CD4-positive, alpha-beta memory T cell (primary cell): ENCODE measurements at regions not wholly inside any gene's neighbourhood (a gene's known extent, or its start where the extent isn't known, plus 50 kb on each side); places are given as distances from the start of the nearest gene placed in this dataset.
A peak's percentile ranks its signal among the peaks of the same experiment; 100 is the strongest.

ENCODE experiments used
- CTCF ChIA-PET: fragments of 350-600 bp; sonication (Branson Sonifier 250); formaldehyde crosslinking; loops from one replicate; lab custom pipeline; 2021; ENCODE audit warnings: inconsistent platforms; ENCODE audit not compliant: partially characterized antibody; lab: Charles Lee
- POLR2A ChIA-PET: fragments of 350-600 bp; sonication (Branson Sonifier 250); formaldehyde crosslinking; loops from one replicate; lab custom pipeline; 2021; ENCODE audit not compliant: partially characterized antibody; lab: Charles Lee
- DNase-seq, 5 donors: peaks; one replicate each; pipeline versions ENCODE4 v3.0.0 to v3.0.0-alpha.2; 2020 to 2022; ENCODE audit warnings: mixed read lengths in 1 of 5
- H3K27ac ChIP-seq: one replicate; pipeline ENCODE4 v1.7.0; 2013; ENCODE audit warnings: low read depth, low read length
- H3K27me3 ChIP-seq: 2 replicates; pipeline ENCODE4 v1.7.0; 2013; ENCODE audit warnings: mild to moderate bottlenecking, low read length, moderate library complexity; ENCODE audit not compliant: insufficient read depth
- H3K36me3 ChIP-seq: 2 replicates; pipeline ENCODE4 v1.7.0; 2013; ENCODE audit warnings: mild to moderate bottlenecking, low read length, moderate library complexity; ENCODE audit not compliant: insufficient read depth
- H3K4me1 ChIP-seq: 2 replicates; pipeline ENCODE4 v1.7.0; 2013; ENCODE audit warnings: mild to moderate bottlenecking, low read length, moderate library complexity; ENCODE audit not compliant: insufficient read depth
- H3K4me3 ChIP-seq, 2 donors: one replicate each; pipeline ENCODE4 v1.7.0; 2013; ENCODE audit warnings: low read length in 2 of 2, mild to moderate bottlenecking in 1 of 2
- H3K9me3 ChIP-seq, 2 donors: one replicate each; pipeline ENCODE4 v1.7.0; 2013; ENCODE audit warnings: low read length in 2 of 2, control low read depth in 1 of 2; ENCODE audit not compliant: control insufficient read depth in 1 of 2
- H3K27ac Mint-ChIP-seq, 7 donors: one replicate each; pipeline ENCODE4 v1.8.0; 2020 to 2021; ENCODE audit warnings: mixed read lengths in 7 of 7, mild to moderate bottlenecking in 6 of 7, inconsistent platforms in 3 of 7, moderate library complexity in 3 of 7
- H3K27me3 Mint-ChIP-seq, 2 donors: one replicate each; pipeline ENCODE4 v1.8.0; 2020 to 2021; ENCODE audit warnings: mixed read lengths in 2 of 2
- H3K36me3 Mint-ChIP-seq, 2 donors: one replicate each; pipeline ENCODE4 v1.8.0; 2020 to 2021; ENCODE audit warnings: mixed read lengths in 2 of 2, inconsistent platforms in 1 of 2, mild to moderate bottlenecking in 1 of 2
- H3K4me1 Mint-ChIP-seq, 4 donors: one replicate each; pipeline ENCODE4 v1.8.0; 2020 to 2021; ENCODE audit warnings: mixed read lengths in 4 of 4, mild to moderate bottlenecking in 1 of 4
- H3K4me3 Mint-ChIP-seq, 8 donors: one replicate each; pipeline ENCODE4 v1.8.0; 2020 to 2021; ENCODE audit warnings: mixed read lengths in 8 of 8, mild to moderate bottlenecking in 7 of 8, moderate library complexity in 6 of 8, inconsistent platforms in 3 of 8
- H3K9me3 Mint-ChIP-seq, 8 donors: one replicate each; pipeline ENCODE4 v1.8.0; 2020 to 2021; ENCODE audit warnings: mixed read lengths in 8 of 8, mild to moderate bottlenecking in 5 of 8, inconsistent platforms in 3 of 8, moderate library complexity in 1 of 8
- intact Hi-C: fragments of 100-400 bp; cut with micrococcal nuclease; formaldehyde crosslinking; loops from one replicate; pipeline ENCODE4 v1.15.1; 2023

DNA sequence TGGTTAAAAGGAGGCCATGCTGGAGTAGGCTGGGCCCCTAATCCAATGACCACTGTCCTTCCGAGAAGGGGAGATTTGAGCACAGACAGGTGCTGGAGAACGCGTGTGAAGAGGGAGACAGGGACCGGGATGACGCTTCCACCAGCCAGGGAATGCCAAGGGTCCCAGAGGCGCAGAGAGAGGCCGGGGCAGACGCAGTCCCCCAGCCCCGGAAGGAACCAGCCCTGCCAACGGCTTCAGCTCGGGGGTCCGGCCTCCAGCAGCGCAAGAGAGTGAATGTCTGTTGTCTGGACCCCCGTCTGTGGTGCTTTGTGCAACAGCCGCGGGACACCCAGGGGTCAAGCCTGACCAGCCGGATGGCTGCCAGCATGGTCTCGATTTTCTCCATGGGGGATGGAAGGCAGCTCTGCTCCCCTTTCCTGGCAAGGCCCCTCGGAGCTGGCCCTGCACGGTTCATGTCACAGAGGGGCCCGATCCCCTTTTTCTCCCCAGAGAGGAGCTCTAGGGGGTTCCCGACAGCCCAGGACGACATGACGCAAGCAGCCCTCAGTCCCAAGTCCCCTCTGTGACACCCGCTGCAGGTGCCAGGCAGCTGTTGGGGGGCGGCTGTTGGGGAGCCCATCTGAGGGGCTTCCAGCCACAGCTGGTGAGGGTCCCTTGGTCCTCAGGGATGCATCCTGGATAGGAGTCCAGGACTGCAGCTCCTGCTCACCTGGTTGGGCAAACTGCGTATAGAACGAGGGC, 73.5 kb downstream of the SIK1 start:
- Mint-ChIP-seq H3K4me1 (peaks cover 0 to 8% (median under 1%) of the 10 kb centered on the region in 4 donors), H3K36me3 (no peaks in the 10 kb centered on the region), H3K4me3 (no peak overlapping the region), H3K9me3 (no peaks in the 10 kb centered on the region), H3K27ac (peak overlapping the region in 4 of 7 donors; percentile 35 to 66 (median 42)), H3K27me3 (no peaks in the 10 kb centered on the region)
- no peak for DNase-seq
- Histone ChIP-seq H3K27me3 (no peaks in the 10 kb centered on the region), H3K9me3 (no peaks in the 10 kb centered on the region), H3K27ac (no peak overlapping the region), H3K4me3 (no peak overlapping the region), H3K4me1 (no peaks in the 10 kb centered on the region), H3K36me3 (no peaks in the 10 kb centered on the region)
- intact Hi-C loops = no loop called here
- ChIA-PET CTCF (no interaction called here), POLR2A (no interaction called here)

GRCh38 chr21:43352568-43353281, 74.2 kb downstream of the SIK1 start:
- no peaks in the 10 kb centered on the region for H3K4me1 ChIP-seq
- H3K4me3 ChIP-seq = no peak overlapping the region
- Mint-ChIP-seq H3K4me1 (peaks cover 0 to 8% (median under 1%) of the 10 kb centered on the region in 4 donors), H3K9me3 (no peaks in the 10 kb centered on the region), H3K36me3 (no peaks in the 10 kb centered on the region), H3K27ac (peak overlapping the region in 5 of 7 donors; percentile 34 to 66 (median 51)), H3K4me3 (peak overlapping the region in 1 of 8 donors; percentile 30), H3K27me3 (no peaks in the 10 kb centered on the region)
- intact Hi-C loops = no loop called here
- no peaks in the 10 kb centered on the region for H3K27me3 ChIP-seq
- ChIA-PET POLR2A (no interaction called here), CTCF (no interaction called here)
- no peaks in the 10 kb centered on the region for H3K36me3 ChIP-seq
- DNase-seq = peak in 4 of 5 donors; percentile 19 to 45 (median 25)
- no peak overlapping the region for H3K27ac ChIP-seq
- H3K9me3 ChIP-seq = no peaks in the 10 kb centered on the region

DNA sequence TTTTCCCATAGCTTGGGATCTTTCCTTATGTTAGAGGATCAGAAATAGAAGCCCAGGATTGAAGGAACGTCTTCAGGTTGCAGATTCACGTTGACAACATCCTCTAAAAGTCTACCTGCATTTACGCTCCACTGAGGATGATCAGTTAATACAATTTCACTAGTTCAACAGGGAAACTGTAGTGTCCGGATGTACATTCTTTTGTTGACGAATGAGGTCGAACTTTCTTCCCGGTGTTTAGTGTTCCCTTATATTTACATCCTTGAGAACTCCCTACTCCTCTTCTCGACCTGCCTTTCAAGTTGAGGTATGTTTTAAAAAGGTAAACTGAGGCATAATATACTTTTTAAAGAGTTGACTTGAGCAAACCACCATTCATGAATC, 74.8 kb downstream of the SIK1 start:
- Mint-ChIP-seq H3K36me3 (no peaks in the 10 kb centered on the region), H3K27ac (peak overlapping the region in 2 of 7 donors; percentile 51 to 66), H3K4me3 (no peak overlapping the region), H3K27me3 (no peaks in the 10 kb centered on the region), H3K9me3 (no peaks in the 10 kb centered on the region), H3K4me1 (peaks cover 0 to 8% (median under 1%) of the 10 kb centered on the region in 4 donors)
- intact Hi-C loops = no loop called here
- no peaks in the 10 kb centered on the region for H3K9me3 ChIP-seq
- H3K36me3 ChIP-seq = no peaks in the 10 kb centered on the region
- no peak overlapping the region for H3K27ac ChIP-seq
- CTCF ChIA-PET = no interaction called here
- no peaks in the 10 kb centered on the region for H3K27me3 ChIP-seq
- H3K4me1 ChIP-seq = no peaks in the 10 kb centered on the region
- no peak overlapping the region for H3K4me3 ChIP-seq
- no peak for DNase-seq
- POLR2A ChIA-PET = no interaction called here

- Histone ChIP-seq H3K27ac (no peak overlapping the region), H3K36me3 (no peaks in the 10 kb centered on the region), H3K4me3 (no peak overlapping the region), H3K9me3 (no peaks in the 10 kb centered on the region), H3K27me3 (no peaks in the 10 kb centered on the region), H3K4me1 (no peaks in the 10 kb centered on the region)
- intact Hi-C loops = no loop called here
- Mint-ChIP-seq H3K9me3 (no peaks in the 10 kb centered on the region), H3K36me3 (no peaks in the 10 kb centered on the region), H3K4me1 (peaks cover 0 to 8% (median under 1%) of the 10 kb centered on the region in 4 donors), H3K4me3 (no peak overlapping the region), H3K27me3 (no peaks in the 10 kb centered on the region), H3K27ac (peak overlapping the region in 4 of 7 donors; percentile 20 to 51 (median 44))
- ChIA-PET POLR2A (no interaction called here), CTCF (no interaction called here)
- DNase-seq = no peak
Observed at GRCh38 chr21:43351501-43352153, 75.3 kb downstream of the SIK1 start.

DNA sequence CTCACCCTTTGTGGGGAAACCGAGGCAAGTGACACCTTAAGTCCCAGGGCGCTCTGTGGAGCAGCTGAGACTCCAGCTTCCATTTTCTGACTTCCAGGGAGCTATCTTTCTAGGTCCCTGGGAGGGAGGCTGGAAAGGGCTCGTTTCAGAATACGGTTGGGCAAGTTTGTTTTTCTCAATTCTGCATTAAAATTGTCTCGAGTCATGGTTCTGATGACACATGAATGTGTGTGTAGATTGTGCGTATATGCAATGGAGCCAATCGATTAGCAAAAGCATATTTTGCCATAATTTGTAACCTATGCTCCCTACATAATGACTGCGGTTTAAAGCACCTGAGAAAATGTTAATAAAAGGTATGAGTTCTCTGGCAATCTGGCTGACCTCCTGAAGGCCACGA, 77.3 kb downstream of the SIK1 start:
- H3K36me3 Mint-ChIP-seq = no peaks in the 10 kb centered on the region
- H3K4me1 Mint-ChIP-seq = peaks cover 0 to 8% (median under 1%) of the 10 kb centered on the region in 4 donors

DNA sequence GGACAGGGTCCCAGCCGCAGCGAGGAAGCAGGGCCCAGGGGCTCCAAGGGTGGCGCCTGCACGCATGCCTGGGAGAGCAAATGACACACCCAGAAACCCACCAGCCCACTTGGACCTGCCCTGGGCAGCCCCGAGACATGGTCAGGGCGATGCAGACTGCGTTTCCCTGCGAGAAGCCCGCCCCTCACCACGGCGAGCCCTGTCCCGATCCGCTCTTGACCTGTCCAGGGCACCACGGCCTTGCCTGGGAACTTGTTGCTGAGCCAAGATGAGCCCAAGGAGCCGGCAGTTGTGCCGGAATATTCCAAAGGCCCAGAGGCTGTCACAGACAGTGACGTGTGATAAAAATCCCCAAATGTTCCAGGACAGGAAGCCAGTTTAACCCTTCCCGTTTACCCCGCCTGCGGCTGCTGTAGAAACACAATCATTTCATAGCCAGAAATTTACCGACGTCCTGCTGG, 78.1 kb downstream of the SIK1 start:
- no peaks in the 10 kb centered on the region for H3K9me3 Mint-ChIP-seq
- intact Hi-C loops = no loop called here
- H3K27me3 Mint-ChIP-seq = no peaks in the 10 kb centered on the region
- H3K4me3 Mint-ChIP-seq = no peak overlapping the region
- POLR2A ChIA-PET = no interaction called here
- no peak overlapping the region for H3K27ac Mint-ChIP-seq
- Histone ChIP-seq H3K27me3 (no peaks in the 10 kb centered on the region), H3K4me3 (no peak overlapping the region), H3K36me3 (no peaks in the 10 kb centered on the region), H3K27ac (no peak overlapping the region), H3K9me3 (no peaks in the 10 kb centered on the region), H3K4me1 (no peaks in the 10 kb centered on the region)
- H3K36me3 Mint-ChIP-seq = no peaks in the 10 kb centered on the region
- H3K4me1 Mint-ChIP-seq = peaks cover 0 to 8% (median under 1%) of the 10 kb centered on the region in 4 donors
- CTCF ChIA-PET = no interaction called here
- no peak for DNase-seq

More for the DNA sequence above, 77.3 kb downstream of the SIK1 start:
- Mint-ChIP-seq H3K27ac (no peak overlapping the region), H3K9me3 (no peaks in the 10 kb centered on the region), H3K27me3 (no peaks in the 10 kb centered on the region), H3K4me3 (no peak overlapping the region)
- H3K27ac ChIP-seq = no peak overlapping the region
- intact Hi-C loops = no loop called here
- H3K4me3 ChIP-seq = no peak overlapping the region
- CTCF ChIA-PET = no interaction called here
- no peak for DNase-seq
- H3K36me3 ChIP-seq = no peaks in the 10 kb centered on the region
- POLR2A ChIA-PET = no interaction called here
- H3K4me1 ChIP-seq = no peaks in the 10 kb centered on the region
- no peaks in the 10 kb centered on the region for H3K27me3 ChIP-seq
- H3K9me3 ChIP-seq = no peaks in the 10 kb centered on the region

GRCh38 chr21:43348170-43348766, 78.7 kb downstream of the SIK1 start:
- Histone ChIP-seq H3K4me1 (no peaks in the 10 kb centered on the region), H3K9me3 (no peaks in the 10 kb centered on the region), H3K27ac (no peak overlapping the region), H3K36me3 (no peaks in the 10 kb centered on the region), H3K4me3 (no peak overlapping the region), H3K27me3 (no peaks in the 10 kb centered on the region)
- H3K4me1 Mint-ChIP-seq = peaks cover 0 to 8% (median under 1%) of the 10 kb centered on the region in 4 donors
- no peak for DNase-seq
- intact Hi-C loops = no loop called here
- H3K27ac Mint-ChIP-seq = no peak overlapping the region
- ChIA-PET CTCF (no interaction called here), POLR2A (no interaction called here)
- no peaks in the 10 kb centered on the region for H3K36me3 Mint-ChIP-seq
- H3K27me3 Mint-ChIP-seq = no peaks in the 10 kb centered on the region
- no peak overlapping the region for H3K4me3 Mint-ChIP-seq
- no peaks in the 10 kb centered on the region for H3K9me3 Mint-ChIP-seq
